ENCODE measurements at regions not wholly inside any gene's neighbourhood (a gene's known extent, or its start where the extent isn't known, plus 50 kb on each side); places are given as distances from the start of the nearest gene placed in this dataset.

DNA sequence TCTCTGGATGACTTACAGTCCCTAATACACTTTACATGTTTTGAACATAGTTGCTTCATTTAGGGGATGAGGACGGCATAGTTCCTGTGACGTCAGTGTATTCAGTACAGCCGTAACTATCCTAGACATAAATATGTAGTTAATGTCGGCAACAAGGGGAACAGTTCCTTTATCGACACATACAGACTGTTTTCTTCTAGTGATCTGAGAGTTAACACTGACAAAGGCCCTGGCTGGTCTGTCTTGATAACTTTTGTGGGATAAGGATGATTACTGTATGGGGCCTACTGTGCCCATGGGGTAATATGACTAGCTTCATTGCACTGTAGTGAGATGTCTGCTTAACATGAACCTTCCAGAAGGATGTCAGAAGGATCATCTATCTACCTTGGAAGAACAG is 131.2 kb downstream of the ZNF518B start:
- Histone ChIP-seq H3K4me3 (replicated peaks in 1 of 2; ENCODE audit: low read depth in 1 of 2, low read length in 2 of 2) (no peak overlapping the region), H3K4me1 (ENCODE audit: control insufficient read depth in 1 of 2, insufficient read depth in 2 of 2, low read length in 2 of 2) (no peaks in the 10 kb centered on the region), H2AFZ (ENCODE audit: low read depth, low read length, poor library complexity, severe bottlenecking) (no peak overlapping the region), H3K9ac (ENCODE audit: low read length) (no peak overlapping the region), H3K9me2 (ENCODE audit: insufficient read depth) (no peaks in the 10 kb centered on the region), H3K4me2 (ENCODE audit: low read length) (no peak overlapping the region), H3K27ac (ENCODE audit: low read depth, low read length) (no peak overlapping the region), H3K79me2 (ENCODE audit: insufficient read depth, low read length) (no peaks in the 10 kb centered on the region), H3K9me3 (ENCODE audit: control insufficient read depth in 1 of 2, insufficient read depth in 1 of 2, low read depth in 1 of 2, low read length in 2 of 2) (no peaks in the 10 kb centered on the region), H4K20me1 (ENCODE audit: insufficient read depth) (no peaks in the 10 kb centered on the region), H3K36me3 (ENCODE audit: control insufficient read depth in 1 of 2, insufficient read depth in 2 of 2, low read length in 2 of 2) (no peaks in the 10 kb centered on the region), H3K27me3 (ENCODE audit: insufficient read depth, low read length) (peaks cover 82% of the 10 kb centered on the region)
- RAD21 ChIA-PET (ENCODE audit: low non-redundant PET in 1 of 2, low total read pairs in 2 of 2, uncharacterized antibody in 2 of 2, unreplicated experiment in 2 of 2) = no interaction called here
- DNase-seq (ENCODE audit: low read depth, low spot score) (no peak), ATAC-seq (no peak)
- no TSS peak for BruUV-seq (replicated peaks)
- intact Hi-C loops (cut with micrococcal nuclease) = no loop called here
- CTCF ChIA-PET = no interaction called here
- TF ChIP-seq RAD21 (IDR thresholded peaks at IDR 0.05; ENCODE audit: low read depth) = no peak
- TF ChIP-seq FOSL1 (IDR thresholded peaks at IDR 0.05; ENCODE audit: low read depth) = no peak
- TF ChIP-seq ZNF274 (IDR thresholded peaks at IDR 0.05; ENCODE audit: low read depth, low read length) = no peak
- TF ChIP-seq ZFX (IDR thresholded peaks at IDR 0.05) = no peak
- TF ChIP-seq JUND (IDR thresholded peaks at IDR 0.05) = no peak
- TF ChIP-seq POLR2AphosphoS5 (IDR thresholded peaks at IDR 0.05; ENCODE audit: low read depth, low read length) = no peak
- no peak for TF ChIP-seq EZH2phosphoT487 (IDR thresholded peaks at IDR 0.05; ENCODE audit: borderline replicate concordance)
- no peak for TF ChIP-seq CEBPB (IDR thresholded peaks at IDR 0.05; ENCODE audit: low read depth)
- TF ChIP-seq EGR1 (IDR thresholded peaks at IDR 0.05; ENCODE audit: low read depth) = no peak
- TF ChIP-seq CBX3 (IDR thresholded peaks at IDR 0.05; ENCODE audit: low read depth) = no peak
- no peak for TF ChIP-seq POLR2A (IDR thresholded peaks at IDR 0.05; ENCODE audit: borderline replicate concordance, extremely low read depth, insufficient read depth, insufficient read length)
- TF ChIP-seq YY1 (IDR thresholded peaks at IDR 0.05; ENCODE audit: extremely low read depth, insufficient replicate concordance, low read depth, low read length) = no peak
- TF ChIP-seq, protein P1, sequence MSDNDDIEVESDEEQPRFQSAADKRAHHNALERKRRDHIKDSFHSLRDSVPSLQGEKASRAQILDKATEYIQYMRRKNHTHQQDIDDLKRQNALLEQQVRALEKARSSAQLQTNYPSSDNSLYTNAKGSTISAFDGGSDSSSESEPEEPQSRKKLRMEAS (IDR thresholded peaks at IDR 0.05) = no peak
- TF ChIP-seq SP1 (IDR thresholded peaks at IDR 0.05; ENCODE audit: low read depth) = no peak
- POLR2A ChIA-PET = no interaction called here

- no peaks in the 10 kb centered on the region for H3K36me3 ChIP-seq (ENCODE audit: control insufficient read depth in 1 of 2, insufficient read depth in 2 of 2, low read length in 2 of 2)
- ChIA-PET POLR2A (no interaction called here), CTCF (no interaction called here), RAD21 (ENCODE audit: low non-redundant PET in 1 of 2, low total read pairs in 2 of 2, uncharacterized antibody in 2 of 2, unreplicated experiment in 2 of 2) (no interaction called here)
- H3K4me2 ChIP-seq (ENCODE audit: low read length) = no peak overlapping the region
- H2AFZ ChIP-seq (ENCODE audit: low read depth, low read length, poor library complexity, severe bottlenecking) = no peak overlapping the region
- TF ChIP-seq CEBPB (IDR thresholded peaks at IDR 0.05; ENCODE audit: low read depth) (no peak), CBX3 (IDR thresholded peaks at IDR 0.05; ENCODE audit: low read depth) (no peak), ZNF274 (IDR thresholded peaks at IDR 0.05; ENCODE audit: low read depth, low read length) (no peak), SP1 (IDR thresholded peaks at IDR 0.05; ENCODE audit: low read depth) (no peak), TCF7L2 (IDR thresholded peaks at IDR 0.05; ENCODE audit: borderline replicate concordance, extremely low read depth, insufficient read depth, insufficient read length) (no peak)
- H4K20me1 ChIP-seq (ENCODE audit: insufficient read depth) = no peaks in the 10 kb centered on the region
- no peaks in the 10 kb centered on the region for H3K79me2 ChIP-seq (ENCODE audit: insufficient read depth, low read length)
- no peaks in the 10 kb centered on the region for H3K4me1 ChIP-seq (ENCODE audit: control insufficient read depth in 1 of 2, insufficient read depth in 2 of 2, low read length in 2 of 2)
- no peaks in the 10 kb centered on the region for H3K9me3 ChIP-seq (ENCODE audit: control insufficient read depth in 1 of 2, insufficient read depth in 1 of 2, low read depth in 1 of 2, low read length in 2 of 2)
- DNase-seq (ENCODE audit: low read depth, low spot score) = no peak
- no peak overlapping the region for H3K27ac ChIP-seq (ENCODE audit: low read depth, low read length)
- H3K9me2 ChIP-seq (ENCODE audit: insufficient read depth) = no peaks in the 10 kb centered on the region
- H3K27me3 ChIP-seq (ENCODE audit: insufficient read depth, low read length) = peaks cover 61% of the 10 kb centered on the region
- BruUV-seq (replicated peaks) = no TSS peak
- ATAC-seq = no peak
- no peak overlapping the region for H3K9ac ChIP-seq (ENCODE audit: low read length)
- H3K4me3 ChIP-seq (replicated peaks in 1 of 2; ENCODE audit: low read depth in 1 of 2, low read length in 2 of 2) = no peak overlapping the region
- intact Hi-C loops (cut with micrococcal nuclease) = no loop called here
Observed at GRCh38 chr4:10321931-10322330, 135.3 kb downstream of the ZNF518B start.

All from HCT116 (cell line).